HG02840 (cell line): ENCODE measurements at regions not wholly inside any gene's neighbourhood (a gene's known extent, or its start where the extent isn't known, plus 50 kb on each side); places are given as distances from the start of the nearest gene placed in this dataset.

Source experiments
- ATAC-seq: cut with Tn5 transposase; IDR thresholded peaks from one replicate; pipeline ENCODE4 v1.9.1; 2021; ENCODE audit warnings: mild to moderate bottlenecking, moderate library complexity, moderate number of reproducible peaks; ENCODE audit not compliant: unreplicated experiment, low FRiP score

DNA sequence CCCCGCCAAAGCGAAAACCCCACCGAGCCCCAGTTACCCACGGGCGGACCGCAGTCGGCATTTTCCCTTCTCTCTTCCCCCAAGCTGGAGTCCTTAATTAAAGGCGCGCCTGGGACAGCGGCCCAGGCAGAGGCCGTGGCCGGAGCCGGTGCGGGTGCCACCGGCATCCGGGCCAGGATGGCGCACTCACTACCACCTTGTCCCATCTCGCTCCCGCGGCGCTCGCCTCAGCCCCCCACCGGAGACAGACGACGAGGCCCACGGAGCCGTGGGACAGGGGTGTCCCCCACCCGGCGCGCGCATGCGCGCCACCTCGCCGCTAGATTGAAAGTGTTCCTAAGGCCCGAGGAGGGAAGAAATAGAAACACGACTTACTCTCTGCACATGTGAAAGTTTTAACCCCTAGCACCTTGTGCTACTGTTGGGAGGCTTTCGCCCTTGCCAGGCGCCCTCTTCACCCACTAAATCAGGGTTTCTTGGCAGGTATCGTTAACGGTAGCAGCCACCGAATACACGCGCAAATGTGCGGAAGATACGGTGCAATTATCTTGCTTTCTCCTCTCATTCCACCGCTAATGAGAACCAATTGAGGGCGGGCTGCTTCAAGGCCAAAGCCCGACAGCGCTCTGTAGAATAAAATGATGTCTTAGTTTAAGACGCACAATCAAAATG, 64.3 kb upstream of the CCDC160 start:
- ATAC-seq = no peak

DNA sequence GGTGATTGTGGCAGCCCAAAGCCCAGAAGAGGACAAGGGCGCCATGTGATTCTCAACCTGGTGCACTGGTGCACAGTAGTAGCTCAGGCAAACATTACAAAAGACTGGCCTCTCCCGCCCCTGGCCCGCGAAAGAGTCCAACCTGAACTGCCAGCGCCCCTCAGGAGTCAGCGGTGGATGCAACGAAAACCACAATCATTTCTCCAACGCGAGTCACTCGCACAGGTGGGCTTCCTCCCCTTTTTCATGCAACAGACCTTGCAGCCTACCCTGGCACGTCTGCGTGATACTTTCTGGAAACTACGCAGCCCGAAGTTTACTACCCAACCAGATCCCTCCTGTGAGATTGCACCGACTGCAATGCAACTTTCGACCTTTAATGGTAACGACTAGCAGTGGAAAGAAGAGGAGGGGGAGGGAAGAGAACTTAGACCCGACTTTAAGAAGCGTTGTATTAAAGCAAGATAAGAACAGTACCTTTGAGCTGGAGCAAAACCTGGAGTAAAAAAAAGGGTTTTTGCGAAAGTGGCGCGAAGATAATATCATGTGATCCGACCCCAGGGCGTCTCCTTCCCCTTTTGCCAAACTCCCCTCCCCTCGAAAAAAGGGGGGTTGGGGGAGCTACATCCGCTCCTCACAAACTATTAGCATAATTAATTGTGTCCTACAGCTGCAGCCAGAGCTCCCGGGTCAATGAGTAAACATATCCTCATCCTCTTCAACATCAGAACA, 63.3 kb upstream of the CCDC160 start:
- ATAC-seq = no peak

DNA sequence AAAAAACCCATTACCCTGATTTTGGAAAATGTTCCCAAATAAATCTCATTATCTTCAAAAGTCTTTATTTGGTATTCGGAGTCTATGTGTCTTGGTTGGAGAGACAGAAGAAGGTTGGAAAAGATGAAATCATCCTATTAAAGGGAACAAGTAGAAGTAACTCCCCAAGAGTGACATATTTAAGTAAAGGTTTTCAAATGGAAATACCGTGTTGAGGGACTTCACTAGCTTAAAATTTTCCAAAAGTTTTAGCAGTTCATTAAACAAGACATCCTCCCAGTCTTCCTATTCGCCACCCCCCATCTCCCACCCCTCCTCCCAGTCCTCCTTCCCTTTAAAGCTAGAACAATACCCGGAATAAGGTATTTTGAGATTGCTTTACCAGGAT, 62.7 kb upstream of the CCDC160 start:
- no peak for ATAC-seq

DNA sequence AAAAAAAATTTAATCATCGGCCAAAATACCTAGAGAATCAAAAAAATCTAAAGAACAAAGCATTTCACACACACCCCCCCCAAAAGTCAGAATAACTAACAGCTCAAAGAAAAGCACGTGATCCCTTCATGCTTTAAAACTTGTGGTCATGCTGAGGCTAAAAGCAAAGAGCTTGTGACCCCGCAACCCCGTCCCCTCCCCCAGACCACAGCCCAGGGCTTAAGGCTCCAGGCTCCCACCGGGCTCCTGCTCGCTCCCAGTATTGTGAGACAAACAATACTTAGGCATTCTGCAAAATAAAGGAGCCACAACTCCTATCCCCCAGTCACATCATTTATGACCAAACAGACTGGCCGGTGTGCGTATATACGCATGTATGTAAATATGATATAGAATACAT, 62.1 kb upstream of the CCDC160 start:
- ATAC-seq = no peak

DNA sequence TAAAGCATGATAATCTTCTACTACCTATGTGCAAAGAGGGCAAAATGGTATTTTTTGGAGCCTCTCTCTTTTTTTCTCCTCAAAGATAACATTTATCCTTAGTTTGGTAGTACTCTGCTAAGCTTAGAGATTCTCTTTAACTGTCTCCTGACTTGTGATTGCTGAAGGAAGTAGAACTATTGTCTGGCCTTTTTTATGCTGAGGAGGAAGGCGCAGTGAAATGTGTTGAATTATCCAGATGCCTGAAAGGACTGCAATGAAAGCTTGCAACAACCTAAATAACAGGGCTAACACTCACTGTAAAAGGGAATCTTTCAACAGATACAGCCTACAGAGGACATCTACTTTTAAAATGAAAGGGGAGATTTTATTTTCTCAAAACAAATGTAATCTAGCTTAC, 59.5 kb upstream of the CCDC160 start:
- ATAC-seq = no peak

DNA sequence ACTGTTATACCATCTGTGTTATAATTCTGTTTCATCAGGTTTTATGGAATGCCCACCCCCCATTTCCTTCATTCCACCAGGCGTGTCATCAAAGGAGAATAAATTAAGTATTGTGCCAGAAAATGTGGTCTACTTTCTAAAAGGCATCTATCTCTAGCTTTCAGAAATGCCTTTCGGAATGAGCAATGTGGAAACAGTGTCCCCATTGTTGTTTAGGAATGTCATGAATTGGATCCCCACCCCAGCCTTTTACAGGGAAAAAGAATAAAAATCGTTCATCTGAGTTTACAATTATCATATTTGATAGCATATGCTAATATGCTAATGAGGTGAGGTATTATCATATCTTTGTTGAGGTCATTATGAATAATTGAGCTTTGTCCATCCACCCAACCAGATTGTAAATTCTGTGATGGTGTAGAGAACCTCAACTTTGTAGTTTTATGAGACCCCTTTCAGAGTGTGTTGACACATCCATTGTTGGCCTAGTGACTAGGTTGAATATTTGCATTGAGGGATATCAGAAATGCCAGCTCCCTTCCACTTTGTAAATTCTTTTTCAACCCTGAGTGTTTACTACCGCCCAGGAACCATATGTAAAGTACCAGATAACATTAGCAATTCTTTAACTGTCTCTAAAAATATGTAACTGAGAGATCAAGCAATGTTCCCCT, 56.2 kb upstream of the CCDC160 start:
- no peak for ATAC-seq

DNA sequence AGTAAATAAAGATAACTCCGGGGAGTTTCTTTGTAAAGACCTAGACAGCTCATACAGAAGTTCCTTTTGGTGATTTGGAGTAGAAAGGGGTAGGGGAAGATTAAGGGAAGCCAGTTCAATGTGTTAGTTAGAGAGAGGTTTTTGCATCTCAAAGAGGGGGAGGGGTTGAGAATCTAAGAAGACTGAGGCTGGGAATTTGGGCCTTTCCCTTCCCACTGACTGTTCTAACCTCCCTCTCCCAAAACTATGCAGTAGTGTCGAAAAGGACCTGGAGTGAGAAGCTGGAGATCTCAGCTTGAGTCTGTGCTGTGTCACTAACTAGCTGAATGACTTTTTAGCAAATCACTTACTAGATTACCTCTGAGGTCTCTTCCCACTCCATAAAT, 55.7 kb upstream of the CCDC160 start:
- no peak for ATAC-seq

DNA sequence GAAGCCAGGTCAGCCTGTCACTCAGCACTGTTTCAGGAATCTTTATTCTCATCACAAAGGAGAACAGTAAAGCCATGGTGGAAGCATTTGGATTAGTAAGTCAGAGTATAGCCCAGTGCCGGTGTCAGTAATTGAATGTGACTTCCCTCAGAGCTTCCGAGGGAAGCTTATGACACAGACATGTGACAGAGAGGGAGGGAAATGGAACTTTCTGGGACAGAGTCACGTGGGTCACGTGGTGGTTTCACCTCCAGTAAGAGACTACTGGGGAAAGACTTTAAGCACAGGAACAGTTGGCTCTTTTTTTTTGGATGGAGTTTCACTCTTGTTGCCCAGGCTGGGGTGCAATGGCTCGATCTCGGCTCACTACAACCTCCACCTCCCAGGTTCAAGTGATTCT, 53.3 kb upstream of the CCDC160 start:
- no peak for ATAC-seq

DNA sequence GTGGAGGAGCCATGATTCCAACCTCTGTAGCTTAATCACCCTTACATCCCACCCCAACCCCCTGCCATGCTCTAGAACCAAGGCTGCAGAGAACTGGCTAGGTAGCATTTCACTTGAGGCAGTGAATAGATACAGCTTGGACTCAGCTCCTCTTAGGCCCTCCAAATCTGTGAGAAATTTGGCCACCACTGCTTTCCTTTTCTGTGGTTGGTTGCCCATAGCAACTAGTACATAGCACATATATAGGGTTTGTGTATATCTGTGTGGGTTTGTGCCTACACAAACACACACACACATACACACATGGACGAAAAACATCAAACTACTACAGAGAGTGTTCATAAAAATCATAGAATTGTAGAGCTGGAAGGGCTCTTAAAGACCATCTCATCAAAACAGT, 52.0 kb upstream of the CCDC160 start:
- no peak for ATAC-seq

DNA sequence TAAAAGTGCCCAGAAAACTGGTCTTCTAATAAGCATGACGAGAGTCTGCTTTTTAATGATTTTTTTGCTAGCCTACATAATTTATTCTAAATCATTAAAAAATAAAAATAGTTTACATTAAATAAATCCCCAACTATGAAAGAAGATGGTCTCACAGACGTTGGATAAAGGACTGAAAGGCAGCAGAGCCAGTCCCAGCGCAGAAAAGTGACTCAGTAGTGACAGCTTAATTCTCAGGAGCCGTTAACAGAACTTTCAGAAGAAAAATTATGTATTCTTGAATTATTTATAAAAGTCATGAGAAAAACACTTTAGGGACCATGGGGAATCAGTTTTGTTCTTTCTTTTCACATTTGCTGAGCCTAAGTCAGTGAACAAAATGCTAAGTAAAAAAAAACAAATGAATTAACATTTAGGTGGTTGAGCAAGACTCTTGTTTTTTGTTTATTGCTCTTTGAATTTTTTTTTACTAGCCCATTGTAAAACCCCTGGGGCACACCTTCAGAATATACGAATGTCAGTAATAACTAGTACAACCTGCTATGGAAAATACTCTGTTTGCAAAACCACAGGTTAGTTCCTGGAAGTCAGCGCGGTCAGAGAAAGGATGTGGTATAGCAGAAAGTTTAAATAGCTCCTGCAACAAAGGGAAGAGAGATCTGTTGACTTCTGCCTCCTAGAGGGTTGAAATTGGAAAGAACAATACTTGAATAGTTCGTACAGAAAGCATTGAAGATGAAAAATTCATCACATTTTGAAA, 50.4 kb upstream of the CCDC160 start:
- peak; percentile 73 for ATAC-seq
